Choroid plexus epithelial cell (primary cell): ENCODE measurements at regions not wholly inside any gene's neighbourhood (a gene's known extent, or its start where the extent isn't known, plus 50 kb on each side); places are given as distances from the start of the nearest gene placed in this dataset.
A peak's percentile ranks its signal among the peaks of the same experiment; 100 is the strongest.

Source experiments
- DNase-seq: peaks from one replicate; pipeline ENCODE4 v3.0.0-alpha.2; 2010; ENCODE audit warnings: low read depth
- H3K4me3 ChIP-seq: 2 replicates; pipeline ENCODE4 v1.5.1; 2011; ENCODE audit warnings: low read depth, mild to moderate bottlenecking, control low read depth, low read length, moderate library complexity
- CTCF ChIP-seq: conservative IDR thresholded peaks from 2 replicates; pipeline ENCODE4 v1.5.1; 2011; ENCODE audit warnings: low read depth, mild to moderate bottlenecking, control low read depth, inconsistent platforms, low read length, moderate library complexity

GRCh38 chr12:30111719-30112118 is 328.0 kb upstream of the TMTC1 start:
- H3K4me3 ChIP-seq = no peak overlapping the region
- TF ChIP-seq CTCF = no peak
- no peak for DNase-seq

DNA sequence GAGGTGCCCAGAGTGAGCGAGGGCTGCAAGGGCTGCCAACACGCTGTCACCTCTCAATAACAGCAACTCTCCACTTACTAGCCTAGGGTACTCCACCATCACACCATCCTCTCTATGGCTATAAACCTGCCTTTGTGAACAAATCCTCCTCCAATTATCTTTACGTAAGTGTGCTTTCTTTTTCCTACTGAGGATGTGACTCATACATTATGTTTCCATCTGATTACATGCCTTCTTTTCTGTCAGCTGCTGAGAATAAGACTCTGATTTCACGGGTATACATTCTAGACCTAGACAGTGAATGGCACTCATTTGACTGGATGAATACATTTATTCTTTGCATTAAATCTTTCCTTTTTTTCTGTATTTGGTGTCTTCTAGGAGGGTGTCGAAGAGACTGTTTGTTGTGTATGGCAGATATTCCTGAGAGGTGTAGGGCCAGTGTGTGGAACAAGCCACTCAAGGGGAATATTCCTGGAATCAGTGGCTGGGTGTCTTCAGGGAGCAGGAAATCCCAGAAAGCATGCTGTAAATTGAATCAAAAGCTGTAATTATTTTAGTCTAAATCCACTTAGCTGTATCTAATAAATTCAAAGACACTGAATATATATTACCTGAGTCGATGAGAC is 327.3 kb upstream of the TMTC1 start:
- peak; percentile 74 for DNase-seq
- TF ChIP-seq CTCF = no peak
- no peak overlapping the region for H3K4me3 ChIP-seq

- TF ChIP-seq CTCF = no peak
- no peak overlapping the region for H3K4me3 ChIP-seq
These were observed 326.8 kb upstream of the TMTC1 start for GRCh38 chr12:30110498-30110897.

GRCh38 chr12:30108666-30109065 is 324.9 kb upstream of the TMTC1 start:
- DNase-seq = no peak
- no peak for TF ChIP-seq CTCF
- H3K4me3 ChIP-seq = no peak overlapping the region

More at GRCh38 chr12:30110498-30110897, 326.8 kb upstream of the TMTC1 start:
- no peak for DNase-seq

- no peak for DNase-seq
- no peak overlapping the region for H3K4me3 ChIP-seq
- no peak for TF ChIP-seq CTCF
These were observed 322.6 kb upstream of the TMTC1 start for GRCh38 chr12:30106204-30106965.

DNA sequence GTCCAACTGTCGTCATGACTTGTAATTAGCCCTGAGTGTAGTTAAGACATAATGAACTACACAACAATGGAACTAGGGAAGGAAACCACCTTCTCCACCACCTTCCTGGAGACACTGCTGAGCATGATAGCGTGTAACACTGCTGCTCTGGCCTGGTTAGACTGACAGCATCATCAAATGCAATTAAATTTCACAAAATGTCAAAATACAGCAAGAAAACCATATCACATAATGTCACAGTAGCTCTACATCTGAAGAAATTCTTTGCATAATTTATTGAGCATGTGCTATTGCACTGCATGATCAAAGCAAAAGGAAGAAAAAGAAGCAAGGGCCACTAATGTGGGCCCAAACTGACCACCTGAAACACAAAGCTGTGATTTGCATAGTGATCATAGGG is 321.8 kb upstream of the TMTC1 start:
- no peak for DNase-seq
- no peak for TF ChIP-seq CTCF
- no peak overlapping the region for H3K4me3 ChIP-seq

- DNase-seq = no peak
- TF ChIP-seq CTCF = no peak
- H3K4me3 ChIP-seq = no peak overlapping the region
These were observed 321.2 kb upstream of the TMTC1 start for GRCh38 chr12:30104971-30105370.
